IMR-90 (cell line): ENCODE measurements at regions not wholly inside any gene's neighbourhood (a gene's known extent, or its start where the extent isn't known, plus 50 kb on each side); places are given as distances from the start of the nearest gene placed in this dataset.

ENCODE experiments used
- RAD21 ChIP-seq: IDR thresholded peaks from 2 replicates; pipeline ENCODE4 v1.6.1; 2012; ENCODE audit warnings: low read length, improper control_type of control experiment
- SMC3 ChIP-seq: fragments of 150-350 bp; IDR thresholded peaks from 2 replicates; pipeline ENCODE4 v1.6.1; 2016; ENCODE audit warnings: low read depth, mild to moderate bottlenecking, antibody characterized with exemption, low read length, moderate library complexity
- TF ChIP-seq, protein P1 (sequence below): conservative IDR thresholded peaks from 2 replicates; pipeline ENCODE4 v1.5.1; 2012; ENCODE audit warnings: mild to moderate bottlenecking, low read depth, low read length, improper control_type of control experiment

DNA sequence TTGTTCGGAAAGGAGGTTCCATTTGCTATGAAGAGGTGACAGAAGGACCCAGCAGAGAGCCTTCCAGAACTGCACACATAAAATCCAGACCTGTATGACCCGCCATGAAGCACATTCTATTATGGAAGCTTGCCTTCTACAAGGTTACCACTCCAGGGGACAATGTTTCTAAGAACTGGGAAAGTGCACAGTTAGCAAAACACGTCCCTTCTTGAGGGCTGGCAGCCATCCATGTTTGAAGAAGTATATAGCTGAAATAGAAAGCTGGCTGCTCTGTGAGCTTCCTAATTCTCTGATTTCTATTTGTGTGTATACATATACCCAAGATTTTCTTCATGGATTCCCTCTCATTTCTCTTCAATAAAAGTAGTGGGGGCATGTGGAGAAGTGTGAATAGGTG lies 74.6 kb downstream of the CNTN3 start:
- no peak for TF ChIP-seq SMC3
- TF ChIP-seq, protein P1, sequence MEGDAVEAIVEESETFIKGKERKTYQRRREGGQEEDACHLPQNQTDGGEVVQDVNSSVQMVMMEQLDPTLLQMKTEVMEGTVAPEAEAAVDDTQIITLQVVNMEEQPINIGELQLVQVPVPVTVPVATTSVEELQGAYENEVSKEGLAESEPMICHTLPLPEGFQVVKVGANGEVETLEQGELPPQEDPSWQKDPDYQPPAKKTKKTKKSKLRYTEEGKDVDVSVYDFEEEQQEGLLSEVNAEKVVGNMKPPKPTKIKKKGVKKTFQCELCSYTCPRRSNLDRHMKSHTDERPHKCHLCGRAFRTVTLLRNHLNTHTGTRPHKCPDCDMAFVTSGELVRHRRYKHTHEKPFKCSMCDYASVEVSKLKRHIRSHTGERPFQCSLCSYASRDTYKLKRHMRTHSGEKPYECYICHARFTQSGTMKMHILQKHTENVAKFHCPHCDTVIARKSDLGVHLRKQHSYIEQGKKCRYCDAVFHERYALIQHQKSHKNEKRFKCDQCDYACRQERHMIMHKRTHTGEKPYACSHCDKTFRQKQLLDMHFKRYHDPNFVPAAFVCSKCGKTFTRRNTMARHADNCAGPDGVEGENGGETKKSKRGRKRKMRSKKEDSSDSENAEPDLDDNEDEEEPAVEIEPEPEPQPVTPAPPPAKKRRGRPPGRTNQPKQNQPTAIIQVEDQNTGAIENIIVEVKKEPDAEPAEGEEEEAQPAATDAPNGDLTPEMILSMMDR = no peak
- no peak for TF ChIP-seq RAD21
